Suprapubic skin (tissue), 4 donors: ENCODE measurements at regions not wholly inside any gene's neighbourhood (a gene's known extent, or its start where the extent isn't known, plus 50 kb on each side); places are given as distances from the start of the nearest gene placed in this dataset.

Experiments used
- DNase-seq, 2 donors: peaks; one replicate each; pipeline ENCODE4 v3.0.0-alpha.2; 2019; ENCODE audit warnings: low spot score in 2 of 2
- H3K27ac ChIP-seq: fragments of 200-600 bp; sonication (generic); one replicate; pipeline ENCODE4 v1.5.1; 2019
- H3K27me3 ChIP-seq: fragments of 200-600 bp; sonication (generic); one replicate; pipeline ENCODE4 v1.5.1; 2019
- H3K36me3 ChIP-seq: fragments of 200-600 bp; sonication (generic); one replicate; pipeline ENCODE4 v1.5.1; 2019
- H3K4me1 ChIP-seq: fragments of 200-600 bp; sonication (generic); one replicate; pipeline ENCODE4 v1.5.1; 2019
- H3K4me3 ChIP-seq: fragments of 200-600 bp; sonication (generic); one replicate; pipeline ENCODE4 v1.5.1; 2019; ENCODE audit warnings: mild to moderate bottlenecking
- H3K9me3 ChIP-seq: fragments of 200-600 bp; sonication (generic); one replicate; pipeline ENCODE4 v1.5.1; 2019
- CTCF ChIP-seq, 2 donors: fragments of 200-600 bp in 1 of 2; fragments of 450-650 bp in 1 of 2; sonication (generic) in 1 of 2; IDR thresholded peaks; one replicate each; pipeline ENCODE4 v1.5.1; 2016 to 2019; ENCODE audit warnings: antibody characterized with exemption in 2 of 2, mild to moderate bottlenecking in 1 of 2, moderate library complexity in 1 of 2
- EP300 ChIP-seq: sonication (generic); formaldehyde crosslinking; IDR thresholded peaks from one replicate; pipeline ENCODE4 v1.6.1; 2017; ENCODE audit warnings: antibody characterized with exemption
- POLR2A ChIP-seq, 2 donors: fragments of 450-650 bp; IDR thresholded peaks; one replicate each; pipeline ENCODE4 v1.6.1; 2017; ENCODE audit warnings: antibody characterized with exemption in 2 of 2, mild to moderate bottlenecking in 2 of 2, moderate library complexity in 2 of 2
- POLR2AphosphoS5 ChIP-seq, 3 donors: sonication (generic); formaldehyde crosslinking; IDR thresholded peaks; one replicate each; pipeline ENCODE4 v1.6.1; 2017; ENCODE audit warnings: antibody characterized with exemption in 3 of 3
- WGBS: methylation state at CpG from one replicate; pipeline ENCODE4 v1.1.5; 2018; 5-methylcytosine and 5-hydroxymethylcytosine counted together

GRCh38 chr18:51998711-51999110 lies 341.3 kb upstream of the DCC start:
- Histone ChIP-seq H3K9me3 (no peaks in the 10 kb centered on the region), H3K4me3 (no peak overlapping the region), H3K36me3 (no peaks in the 10 kb centered on the region), H3K4me1 (no peaks in the 10 kb centered on the region), H3K27me3 (no peaks in the 10 kb centered on the region), H3K27ac (no peak overlapping the region)
- no peak for DNase-seq
- TF ChIP-seq EP300 (no peak), POLR2A (IDR thresholded peaks at IDR 0.05) (no peak), CTCF (IDR thresholded peaks at IDR 0.05) (no peak), POLR2AphosphoS5 (IDR thresholded peaks at IDR 0.05) (no peak)
- WGBS, result 79% methylated on average over 3 of the region's 3 CpGs

GRCh38 chr18:51999351-51999750 lies 340.6 kb upstream of the DCC start:
- TF ChIP-seq CTCF (IDR thresholded peaks at IDR 0.05), result no peak
- no peak for TF ChIP-seq POLR2A (IDR thresholded peaks at IDR 0.05)
- no peak for TF ChIP-seq EP300
- no peak for TF ChIP-seq POLR2AphosphoS5 (IDR thresholded peaks at IDR 0.05)
- Histone ChIP-seq H3K4me3 (no peak overlapping the region), H3K9me3 (no peaks in the 10 kb centered on the region), H3K4me1 (no peaks in the 10 kb centered on the region), H3K36me3 (no peaks in the 10 kb centered on the region), H3K27me3 (no peaks in the 10 kb centered on the region), H3K27ac (no peak overlapping the region)
- DNase-seq, result no peak
- WGBS, result 51% methylated on average over 2 of the region's 2 CpGs

- WGBS, result 82% methylated on average over 1 of the region's 1 CpG
- TF ChIP-seq POLR2A (IDR thresholded peaks at IDR 0.05), result no peak
- TF ChIP-seq POLR2AphosphoS5 (IDR thresholded peaks at IDR 0.05), result no peak
- TF ChIP-seq CTCF (IDR thresholded peaks at IDR 0.05), result no peak
- no peak for TF ChIP-seq EP300
- no peaks in the 10 kb centered on the region for H3K9me3 ChIP-seq
- DNase-seq, result no peak
- no peak overlapping the region for H3K4me3 ChIP-seq
- H3K36me3 ChIP-seq, result no peaks in the 10 kb centered on the region
- no peaks in the 10 kb centered on the region for H3K27me3 ChIP-seq
- no peak overlapping the region for H3K27ac ChIP-seq
- no peaks in the 10 kb centered on the region for H3K4me1 ChIP-seq
These were observed 339.6 kb upstream of the DCC start for GRCh38 chr18:52000435-52000834.

GRCh38 chr18:52001106-52001505 lies 338.9 kb upstream of the DCC start:
- WGBS, result 40% methylated on average over 1 of the region's 1 CpG
- Histone ChIP-seq H3K4me3 (no peak overlapping the region), H3K9me3 (no peaks in the 10 kb centered on the region), H3K27me3 (no peaks in the 10 kb centered on the region), H3K27ac (no peak overlapping the region), H3K4me1 (no peaks in the 10 kb centered on the region), H3K36me3 (no peaks in the 10 kb centered on the region)
- no peak for DNase-seq
- TF ChIP-seq POLR2AphosphoS5 (IDR thresholded peaks at IDR 0.05), result no peak

GRCh38 chr18:52002600-52002999 lies 337.4 kb upstream of the DCC start:
- H3K4me1 ChIP-seq, result no peaks in the 10 kb centered on the region
- TF ChIP-seq POLR2A (IDR thresholded peaks at IDR 0.05), result no peak
- TF ChIP-seq POLR2AphosphoS5 (IDR thresholded peaks at IDR 0.05), result no peak
- TF ChIP-seq EP300, result no peak
- no peak for TF ChIP-seq CTCF (IDR thresholded peaks at IDR 0.05)
- no peak overlapping the region for H3K4me3 ChIP-seq
- H3K36me3 ChIP-seq, result no peaks in the 10 kb centered on the region
- no peaks in the 10 kb centered on the region for H3K9me3 ChIP-seq
- no peaks in the 10 kb centered on the region for H3K27me3 ChIP-seq
- 85% methylated on average over 6 of the region's 6 CpGs for whole genome bisulfite sequencing
- DNase-seq, result no peak
- H3K27ac ChIP-seq, result no peak overlapping the region

GRCh38 chr18:52007105-52007504 lies 332.9 kb upstream of the DCC start:
- TF ChIP-seq CTCF (IDR thresholded peaks at IDR 0.05), result no peak
- no peak for TF ChIP-seq POLR2A (IDR thresholded peaks at IDR 0.05)
- no peak for TF ChIP-seq EP300
- no peak for TF ChIP-seq POLR2AphosphoS5 (IDR thresholded peaks at IDR 0.05)
- H3K9me3 ChIP-seq, result no peaks in the 10 kb centered on the region
- no peak for DNase-seq
- WGBS, result 75% methylated on average over 2 of the region's 2 CpGs
- H3K4me3 ChIP-seq, result no peak overlapping the region
- H3K36me3 ChIP-seq, result no peaks in the 10 kb centered on the region
- no peaks in the 10 kb centered on the region for H3K4me1 ChIP-seq
- no peaks in the 10 kb centered on the region for H3K27me3 ChIP-seq
- no peak overlapping the region for H3K27ac ChIP-seq
